Mucosa of descending colon (tissue), 3 donors: ENCODE measurements at regions not wholly inside any gene's neighbourhood (a gene's known extent, or its start where the extent isn't known, plus 50 kb on each side); places are given as distances from the start of the nearest gene placed in this dataset.

Source experiments
- ATAC-seq: fragments of 200-7000 bp; cut with Tn5 transposase; one replicate; pipeline ENCODE4 v1.9.1; 2020; ENCODE audit warnings: mild to moderate bottlenecking, moderate library complexity
- DNase-seq, 3 donors: peaks; one replicate each; pipeline ENCODE4 v3.0.0-alpha.2; 2020
- H3K36me3 ChIP-seq: fragments of 200-600 bp; one replicate; pipeline ENCODE4 v1.8.0; 2021; ENCODE audit warnings: low read depth, mild to moderate bottlenecking
- H3K4me1 ChIP-seq: fragments of 200-600 bp; one replicate; pipeline ENCODE4 v1.8.0; 2021; ENCODE audit warnings: low read depth, mild to moderate bottlenecking
- H3K4me3 ChIP-seq: fragments of 200-600 bp; one replicate; pipeline ENCODE4 v1.8.0; 2021; ENCODE audit warnings: mild to moderate bottlenecking
- H3K9me3 ChIP-seq: fragments of 200-600 bp; one replicate; pipeline ENCODE4 v1.8.0; 2021; ENCODE audit warnings: mild to moderate bottlenecking
- intact Hi-C, 2 donors: fragments of 100-400 bp; cut with DNase I in 1 of 2; cut with micrococcal nuclease in 1 of 2; formaldehyde crosslinking; loops; one replicate each; pipeline versions ENCODE4 v1.11.0 to v1.11.1; 2022; cut with DNase I, micrococcal nuclease
- TF ChIP-seq, protein P1 (sequence below): fragments of 200-600 bp; IDR thresholded peaks from one replicate; pipeline ENCODE4 v1.8.0; 2022; ENCODE audit warnings: antibody characterized with exemption, mild to moderate bottlenecking
- donor health status: DM: no; HTN: no; CAD: no; lungs with moderate emphysema.
- donor health status: DM: no; HTN: no; CAD: no.
- donor health status: DM: no; HTN: yes; CAD: no.

DNA sequence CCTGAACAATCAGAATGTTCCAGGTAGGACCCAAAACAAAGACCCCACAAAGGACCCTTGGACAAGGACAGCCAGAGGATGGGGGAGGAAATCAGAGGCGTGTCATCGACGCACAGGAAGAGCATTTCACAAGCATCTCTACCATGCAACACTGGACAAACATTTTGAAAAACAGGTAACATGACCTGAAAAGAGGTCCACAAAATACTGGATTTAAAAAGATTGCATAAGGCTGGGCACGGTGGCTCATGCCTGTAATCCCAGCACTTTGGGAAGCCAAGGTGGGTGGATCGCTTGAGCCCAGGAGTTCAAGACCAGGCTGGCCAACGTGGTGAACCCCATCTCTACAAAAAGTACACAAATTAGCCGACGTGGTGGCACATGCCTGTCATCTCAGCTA lies 60.5 kb upstream of the RNF32 start:
- no peaks in the 10 kb centered on the region for H3K9me3 ChIP-seq
- no peak for ATAC-seq
- TF ChIP-seq, protein P1, sequence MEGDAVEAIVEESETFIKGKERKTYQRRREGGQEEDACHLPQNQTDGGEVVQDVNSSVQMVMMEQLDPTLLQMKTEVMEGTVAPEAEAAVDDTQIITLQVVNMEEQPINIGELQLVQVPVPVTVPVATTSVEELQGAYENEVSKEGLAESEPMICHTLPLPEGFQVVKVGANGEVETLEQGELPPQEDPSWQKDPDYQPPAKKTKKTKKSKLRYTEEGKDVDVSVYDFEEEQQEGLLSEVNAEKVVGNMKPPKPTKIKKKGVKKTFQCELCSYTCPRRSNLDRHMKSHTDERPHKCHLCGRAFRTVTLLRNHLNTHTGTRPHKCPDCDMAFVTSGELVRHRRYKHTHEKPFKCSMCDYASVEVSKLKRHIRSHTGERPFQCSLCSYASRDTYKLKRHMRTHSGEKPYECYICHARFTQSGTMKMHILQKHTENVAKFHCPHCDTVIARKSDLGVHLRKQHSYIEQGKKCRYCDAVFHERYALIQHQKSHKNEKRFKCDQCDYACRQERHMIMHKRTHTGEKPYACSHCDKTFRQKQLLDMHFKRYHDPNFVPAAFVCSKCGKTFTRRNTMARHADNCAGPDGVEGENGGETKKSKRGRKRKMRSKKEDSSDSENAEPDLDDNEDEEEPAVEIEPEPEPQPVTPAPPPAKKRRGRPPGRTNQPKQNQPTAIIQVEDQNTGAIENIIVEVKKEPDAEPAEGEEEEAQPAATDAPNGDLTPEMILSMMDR = no peak

DNA sequence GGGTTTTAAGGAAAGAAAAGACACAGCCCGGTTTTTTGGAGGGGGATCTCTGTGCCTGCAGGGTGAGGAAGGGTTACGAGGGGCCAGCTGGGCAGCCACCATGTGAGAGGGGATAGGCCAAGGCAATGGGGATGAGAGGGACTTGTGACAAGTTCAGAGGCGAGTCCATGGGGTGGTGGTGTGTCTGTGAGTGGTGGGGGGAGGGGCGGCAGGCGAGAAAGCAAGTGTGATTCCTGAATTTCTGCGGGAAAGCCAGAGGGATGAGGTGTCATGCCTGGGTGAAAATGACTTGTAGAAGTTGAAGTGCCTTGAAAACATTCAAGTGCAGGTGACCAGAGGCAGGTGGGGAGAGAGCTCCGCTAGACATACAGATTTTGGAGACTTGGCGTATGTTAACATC lies 61.0 kb upstream of the RNF32 start:
- Histone ChIP-seq H3K36me3 (no peaks in the 10 kb centered on the region), H3K9me3 (no peaks in the 10 kb centered on the region), H3K4me3 (no peak overlapping the region), H3K4me1 (no peaks in the 10 kb centered on the region)
- intact Hi-C loops = no loop called here
- ATAC-seq (no peak), DNase-seq (no peak)
- TF ChIP-seq, protein P1 = no peak

More for the DNA sequence above, 60.5 kb upstream of the RNF32 start:
- Histone ChIP-seq H3K4me1 (no peaks in the 10 kb centered on the region), H3K36me3 (no peaks in the 10 kb centered on the region), H3K4me3 (no peak overlapping the region)
- DNase-seq = no peak
- intact Hi-C loops = no loop called here

DNA sequence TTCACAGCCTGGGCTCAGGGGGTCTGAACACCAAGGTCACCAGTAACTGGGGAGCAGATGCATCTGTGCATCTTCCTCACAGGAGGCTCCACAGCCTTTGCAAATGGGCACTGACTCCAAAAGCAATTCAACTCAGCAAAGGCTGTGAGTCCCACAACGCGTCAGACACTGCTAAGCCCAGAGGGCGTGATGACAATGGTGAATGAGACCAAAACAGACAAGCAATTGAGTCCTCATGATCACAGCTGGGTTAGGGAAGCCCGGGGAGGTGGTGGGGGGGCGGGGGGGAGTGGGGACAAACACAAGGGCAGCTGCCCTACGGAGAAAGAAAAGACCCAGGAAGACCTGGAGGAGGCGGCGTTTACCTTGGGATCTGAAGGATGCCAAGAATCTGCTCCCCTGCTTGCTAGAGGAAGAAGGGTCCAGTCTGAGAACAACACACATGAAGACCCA lies 61.6 kb upstream of the RNF32 start:
- DNase-seq (no peak), ATAC-seq (no peak)
- no peak overlapping the region for H3K4me3 ChIP-seq
- no peaks in the 10 kb centered on the region for H3K36me3 ChIP-seq
- H3K4me1 ChIP-seq = no peaks in the 10 kb centered on the region
- TF ChIP-seq, protein P1 = no peak
- no peaks in the 10 kb centered on the region for H3K9me3 ChIP-seq
- intact Hi-C loops = no loop called here

DNA sequence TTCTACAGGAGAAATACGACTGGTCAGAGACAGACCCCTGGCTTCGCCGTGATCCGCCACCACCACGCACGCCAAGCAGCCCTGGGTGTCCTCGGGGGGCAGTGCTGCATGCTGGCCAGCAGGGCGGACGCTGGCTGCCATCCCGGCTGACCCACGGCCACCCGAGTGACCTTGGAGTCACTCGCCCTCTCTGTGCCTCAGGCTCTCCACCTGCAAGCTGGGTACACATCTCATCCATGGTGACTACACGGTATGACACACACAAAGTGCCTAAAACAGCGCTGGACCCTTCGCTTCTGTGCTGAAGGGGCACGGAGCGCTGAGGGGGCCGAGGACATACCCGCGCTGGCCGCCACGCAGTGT lies 62.0 kb upstream of the RNF32 start:
- no peak overlapping the region for H3K4me3 ChIP-seq
- TF ChIP-seq, protein P1 = no peak
- no peaks in the 10 kb centered on the region for H3K36me3 ChIP-seq
- DNase-seq = no peak
- intact Hi-C loops = no loop called here
- H3K9me3 ChIP-seq = no peaks in the 10 kb centered on the region
- H3K4me1 ChIP-seq = no peaks in the 10 kb centered on the region
- ATAC-seq = no peak

DNA sequence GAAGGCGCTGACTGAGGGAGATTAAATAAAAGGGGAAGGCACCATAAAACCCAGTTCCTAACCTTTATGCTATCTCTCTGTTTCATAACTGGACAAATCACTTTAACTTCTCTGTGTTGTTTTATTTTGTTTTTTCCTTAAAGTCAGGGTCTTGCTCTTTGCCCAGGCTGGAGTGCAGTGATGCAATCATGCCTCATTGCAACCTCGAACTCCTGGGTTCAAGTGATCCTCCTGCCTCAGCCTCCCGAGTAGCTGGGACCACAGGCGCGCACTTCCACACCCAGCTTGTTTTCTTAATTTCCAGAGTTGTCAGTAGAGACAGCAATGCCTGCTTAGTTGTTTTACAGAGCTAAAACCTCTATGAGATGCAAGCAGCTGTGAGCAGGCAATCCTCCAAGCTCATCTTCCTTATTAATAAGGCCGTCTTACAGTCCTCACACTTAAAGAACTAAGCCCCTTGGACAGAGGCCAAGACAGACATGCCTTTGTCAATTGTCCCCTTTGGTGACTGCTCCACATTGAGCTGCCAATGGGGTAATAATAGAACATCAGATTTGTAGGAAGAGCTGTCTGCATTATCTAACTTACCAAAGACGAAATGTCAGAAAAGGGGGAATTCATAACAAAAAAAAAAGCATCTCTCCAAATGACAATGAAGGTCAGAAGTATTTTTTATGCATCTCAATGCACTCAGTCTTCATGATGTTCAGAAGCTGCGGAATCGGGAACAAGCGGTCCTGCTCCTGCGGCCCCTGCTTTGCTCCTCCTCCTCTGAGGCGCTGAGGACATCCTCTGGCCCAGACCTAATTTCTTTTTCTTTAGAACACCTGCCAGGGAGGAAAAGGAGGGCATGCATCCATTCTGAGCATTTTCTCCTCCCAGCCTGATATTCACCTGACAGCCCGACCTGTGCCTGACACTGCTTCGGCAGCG lies 62.7 kb upstream of the RNF32 start:
- DNase-seq = no peak
- no peaks in the 10 kb centered on the region for H3K4me1 ChIP-seq
- H3K36me3 ChIP-seq = no peaks in the 10 kb centered on the region
- TF ChIP-seq, protein P1 = no peak
- no peak overlapping the region for H3K4me3 ChIP-seq
- no peaks in the 10 kb centered on the region for H3K9me3 ChIP-seq
- ATAC-seq = no peak
- intact Hi-C loops = no loop called here
